A673 (cell line): ENCODE measurements at regions not wholly inside any gene's neighbourhood (a gene's known extent, or its start where the extent isn't known, plus 50 kb on each side); places are given as distances from the start of the nearest gene placed in this dataset.
A peak's percentile ranks its signal among the peaks of the same experiment; 100 is the strongest.

Experiments used
- CTCF ChIP-seq: fragments of 300-800, 200-600 bp; sonication (generic); conservative IDR thresholded peaks from 2 replicates; pipeline ENCODE4 v1.5.1; 2017; ENCODE audit warnings: low read depth, mild to moderate bottlenecking, antibody characterized with exemption, low read length, moderate library complexity, mixed read lengths
- EZH2 ChIP-seq: fragments of 200-600 bp; sonication (generic); IDR thresholded peaks from 2 replicates; pipeline ENCODE4 v1.6.1; 2017; ENCODE audit warnings: borderline replicate concordance, low read depth, mild to moderate bottlenecking, mixed read lengths, antibody characterized with exemption, low read length; ENCODE audit not compliant: poor library complexity, severe bottlenecking

GRCh38 chr2:4992226-4992625 is 700.0 kb upstream of the SOX11 start:
- TF ChIP-seq CTCF: peak; percentile 51
- no peak for TF ChIP-seq EZH2
